ENCODE measurements at regions not wholly inside any gene's neighbourhood (a gene's known extent, or its start where the extent isn't known, plus 50 kb on each side); places are given as distances from the start of the nearest gene placed in this dataset.

DNA sequence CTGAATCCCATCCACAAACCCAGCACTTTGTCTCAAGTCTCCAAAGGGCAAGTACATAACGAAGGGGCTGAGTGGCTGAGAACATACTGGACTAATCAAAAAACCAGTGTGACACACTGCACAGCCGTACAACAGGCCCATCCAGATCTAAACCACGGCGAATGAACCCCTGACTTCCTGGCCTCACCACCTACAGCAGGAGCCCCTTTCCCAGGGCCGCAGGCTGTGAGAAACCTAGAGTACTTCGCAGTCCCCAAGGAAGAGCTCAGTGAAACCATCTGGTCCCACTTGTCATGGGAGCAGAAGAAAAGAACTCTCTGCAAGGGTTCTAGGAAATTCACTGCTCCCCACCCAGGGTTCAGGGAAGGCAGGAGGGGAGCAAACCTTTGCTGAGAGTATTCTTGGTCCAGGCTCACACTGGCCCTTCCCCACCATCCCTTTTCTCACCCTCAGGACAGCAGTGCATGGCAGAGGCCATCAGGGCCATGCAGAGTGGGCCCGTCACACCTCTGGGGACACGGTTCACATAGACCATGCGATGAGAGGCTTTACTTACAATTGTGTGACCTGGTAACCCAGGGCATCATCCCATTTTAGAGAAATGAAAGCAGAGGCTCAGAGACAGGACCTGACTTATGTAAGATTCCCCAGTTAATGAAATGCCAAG, 192.8 kb downstream of the BCL11B start:
- TF ChIP-seq SPI1 (IDR thresholded peaks at IDR 0.05; ENCODE audit: low read depth, low read length) = no peak
- TF ChIP-seq POLR2AphosphoS5 (IDR thresholded peaks at IDR 0.05; ENCODE audit: low read depth, low read length) = no peak
- no peak for TF ChIP-seq TAF1 (IDR thresholded peaks at IDR 0.05; ENCODE audit: low read depth, low read length)
- no peak for TF ChIP-seq POLR2A (IDR thresholded peaks at IDR 0.05; ENCODE audit: low read depth, low read length)
- no peak for TF ChIP-seq PAX5 (IDR thresholded peaks at IDR 0.05; ENCODE audit: insufficient read depth, low read length, severe bottlenecking)
- TF ChIP-seq POU2F2 (IDR thresholded peaks at IDR 0.05; ENCODE audit: low read depth, low read length) = no peak

Measured in GM12891 (cell line).